Astrocyte (in vitro differentiated cells and primary cell): ENCODE measurements at regions not wholly inside any gene's neighbourhood (a gene's known extent, or its start where the extent isn't known, plus 50 kb on each side); places are given as distances from the start of the nearest gene placed in this dataset.

Experiments used
- CTCF ChIP-seq: IDR thresholded peaks from 2 replicates; pipeline ENCODE4 v1.5.1; 2011; ENCODE audit warnings: low read depth, mild to moderate bottlenecking, inconsistent platforms, low read length, moderate library complexity; ENCODE audit not compliant: insufficient read depth
- EZH2 ChIP-seq: IDR thresholded peaks from 2 replicates; pipeline ENCODE4 v1.6.1; 2012; ENCODE audit warnings: mild to moderate bottlenecking, low read length, inconsistent platforms; ENCODE audit not compliant: insufficient read depth

GRCh38 chr5:133732536-133732935 lies 120.2 kb upstream of the FSTL4 start:
- TF ChIP-seq CTCF = no peak
- TF ChIP-seq EZH2 = no peak
